GM21367 (cell line): ENCODE measurements at regions not wholly inside any gene's neighbourhood (a gene's known extent, or its start where the extent isn't known, plus 50 kb on each side); places are given as distances from the start of the nearest gene placed in this dataset.
A peak's percentile ranks its signal among the peaks of the same experiment; 100 is the strongest.

Source experiments
- ATAC-seq: cut with Tn5 transposase; IDR thresholded peaks from one replicate; pipeline ENCODE4 v1.9.1; 2021; ENCODE audit not compliant: unreplicated experiment

DNA sequence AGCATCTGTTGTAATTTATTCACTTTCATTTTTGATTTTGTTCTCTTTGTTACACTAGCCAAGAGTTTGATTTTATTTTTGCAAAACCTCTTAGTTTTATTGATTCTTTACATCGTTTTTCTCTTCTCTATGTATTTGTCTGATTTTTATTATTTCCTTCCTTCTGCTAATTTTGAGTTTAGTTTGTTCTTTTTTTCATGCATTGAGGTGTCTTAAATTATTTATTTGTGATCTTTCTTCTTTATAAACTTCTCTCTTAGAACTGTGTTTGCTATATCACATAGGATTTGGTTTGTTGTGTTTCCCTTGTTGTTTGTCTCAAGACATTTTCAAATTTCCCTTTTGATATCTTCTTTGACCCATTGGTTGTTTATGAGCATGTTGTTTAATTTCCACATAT is 51.7 kb upstream of the NFKBIA start:
- ATAC-seq: no peak

DNA sequence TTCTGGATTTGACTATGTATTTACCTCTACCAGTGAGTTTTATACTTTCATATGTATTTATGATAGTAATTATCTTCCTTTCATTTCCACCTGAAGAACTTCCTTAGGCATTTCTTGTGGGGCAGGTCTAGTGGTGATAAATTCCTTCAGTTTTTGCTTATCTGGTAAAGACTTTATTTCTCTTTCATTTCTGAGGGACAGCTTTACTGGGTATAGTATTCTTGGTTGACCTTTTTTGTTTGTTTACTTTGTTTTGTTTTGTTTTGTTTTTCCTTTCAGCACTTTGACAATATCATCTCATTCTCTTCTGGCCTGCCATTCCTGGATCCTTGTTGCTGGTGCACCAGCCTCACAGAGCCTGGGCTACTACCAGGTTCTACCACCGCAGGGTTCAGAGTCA is 53.9 kb upstream of the NFKBIA start:
- ATAC-seq: no peak

GRCh38 chr14:35459776-35460175 is 55.2 kb upstream of the NFKBIA start:
- ATAC-seq: no peak

DNA sequence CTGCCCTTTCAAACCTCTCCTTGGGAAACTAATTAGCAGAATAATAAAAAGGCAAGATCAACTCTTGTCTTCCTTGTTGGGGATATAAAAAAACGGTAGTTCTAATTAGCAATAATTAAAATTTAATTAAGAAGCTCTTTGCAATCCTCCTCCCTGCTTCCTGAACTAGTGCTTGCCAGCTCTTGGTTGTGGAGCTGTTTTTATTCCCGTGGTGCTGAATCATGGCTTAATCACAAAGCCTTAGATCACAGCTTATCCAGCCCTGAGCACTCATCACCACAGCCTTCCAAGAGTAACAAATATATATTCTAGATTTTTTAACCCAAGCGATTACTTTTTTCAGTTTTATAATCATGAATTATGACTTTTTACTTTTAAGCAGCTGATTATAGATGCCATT is 63.2 kb upstream of the INSM2 start:
- no peak for ATAC-seq

DNA sequence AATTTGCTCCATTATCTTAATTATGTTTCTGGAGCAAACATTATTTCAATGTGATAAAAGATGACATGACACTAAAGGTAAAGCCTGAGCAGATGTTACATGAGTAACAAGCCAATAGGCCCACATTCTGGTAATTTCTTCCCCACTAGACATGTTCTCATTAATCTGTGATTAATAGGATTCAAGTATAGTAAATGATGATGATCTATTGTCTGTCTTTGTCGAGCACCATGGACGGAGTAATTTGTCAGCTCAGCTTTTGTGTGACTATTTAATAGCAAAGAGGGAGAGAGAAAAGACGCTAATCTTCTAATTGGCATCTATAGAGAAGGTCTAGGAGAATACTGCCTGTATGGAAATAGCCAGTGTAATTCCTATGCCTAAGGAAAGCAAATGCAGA is 62.2 kb upstream of the INSM2 start:
- ATAC-seq: no peak

DNA sequence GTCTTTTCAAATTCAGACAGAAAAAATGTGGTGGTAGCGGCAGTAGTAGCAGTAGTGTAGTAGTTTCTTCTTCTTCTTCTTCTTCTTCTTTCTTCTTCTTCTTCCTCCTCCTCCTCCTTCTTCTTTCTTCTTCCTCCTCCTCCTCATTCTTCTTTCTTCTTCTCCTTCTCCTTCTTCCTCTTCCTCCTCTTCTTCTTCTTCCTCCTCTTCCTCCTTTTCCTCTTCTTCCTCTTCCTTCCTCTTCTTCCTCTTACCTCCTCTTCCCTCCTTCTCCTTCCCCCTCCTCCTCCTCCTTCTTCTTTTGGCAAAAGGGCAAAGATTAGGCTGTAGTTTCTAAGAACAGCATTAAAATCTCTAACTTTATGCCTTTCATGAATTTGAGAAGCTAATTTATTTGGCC is 59.6 kb upstream of the INSM2 start:
- ATAC-seq: no peak

DNA sequence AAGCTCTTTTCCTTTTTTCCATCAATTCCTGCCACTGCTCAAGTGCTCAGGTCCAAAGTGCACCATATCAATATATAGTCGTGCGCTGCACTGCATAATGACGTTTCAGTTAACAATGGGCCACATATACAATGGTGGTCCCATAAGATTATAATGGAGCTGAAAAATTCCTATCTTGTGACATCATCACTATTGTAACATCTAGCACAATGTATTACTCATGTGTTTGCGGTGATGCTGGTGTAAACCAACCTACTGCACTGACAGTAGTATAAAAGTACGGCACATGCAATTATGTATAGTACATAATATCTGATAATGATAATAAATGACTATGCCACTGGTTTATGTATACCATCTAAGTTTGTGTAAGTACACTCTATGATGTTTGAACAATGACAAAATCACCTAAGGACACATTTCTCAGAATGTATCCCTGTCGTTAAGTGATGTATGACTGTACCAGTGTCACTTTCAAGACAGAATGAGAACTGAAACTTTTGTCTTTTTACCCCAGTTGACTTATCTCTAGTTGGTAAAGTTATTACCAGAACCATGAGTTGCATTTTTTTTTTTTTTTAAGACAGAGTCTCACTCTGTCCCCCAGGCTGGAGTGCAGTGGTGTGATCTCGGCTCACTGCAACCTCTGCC is 53.7 kb upstream of the INSM2 start:
- ATAC-seq: peak; percentile 87

DNA sequence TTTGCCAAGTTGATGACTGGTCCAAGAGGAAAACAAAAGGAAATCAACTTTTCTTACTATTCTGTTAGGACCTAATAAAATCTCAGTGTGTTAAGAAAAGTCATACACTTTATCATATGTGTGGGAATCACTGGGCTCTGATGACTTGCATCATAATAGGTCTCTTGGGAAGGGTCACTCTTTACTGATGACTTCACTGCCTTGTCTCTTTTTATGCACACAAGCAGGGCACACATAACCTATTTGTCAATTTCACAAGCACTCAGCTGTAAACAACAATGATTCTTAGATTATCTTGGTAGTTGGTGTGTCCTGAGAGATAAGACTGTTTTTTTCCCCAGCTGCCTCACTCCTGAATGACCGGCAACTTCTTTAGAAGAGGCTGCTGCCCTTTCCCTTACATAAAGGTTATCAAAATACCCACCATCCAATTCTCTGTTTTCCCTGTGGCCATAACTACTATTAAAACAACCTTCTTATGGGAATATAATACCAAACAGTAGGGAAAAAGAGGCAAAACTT is 50.9 kb upstream of the INSM2 start:
- ATAC-seq: no peak
